ENCODE measurements at regions not wholly inside any gene's neighbourhood (a gene's known extent, or its start where the extent isn't known, plus 50 kb on each side); places are given as distances from the start of the nearest gene placed in this dataset.

- H2AFZ ChIP-seq (ENCODE audit: low read length, unreplicated experiment) = no peak overlapping the region
- no peak overlapping the region for H3K27ac ChIP-seq (ENCODE audit: low read depth, low read length)
- no peaks in the 10 kb centered on the region for H3K36me3 ChIP-seq (ENCODE audit: insufficient read depth, low read length)
- H3K4me3 ChIP-seq (ENCODE audit: low read depth, low read length) = no peak overlapping the region
- peaks cover 2% of the 10 kb centered on the region; the same call in 1 of the 2 replicates for H3K27me3 ChIP-seq (ENCODE audit: insufficient read depth, low read length)
- H3K79me2 ChIP-seq (ENCODE audit: control insufficient read depth, insufficient read depth, low read length, unreplicated experiment) = no peaks in the 10 kb centered on the region
- H3K4me1 ChIP-seq (ENCODE audit: control insufficient read depth, insufficient read depth, low read length, unreplicated experiment) = peaks cover 4% of the 10 kb centered on the region
These were observed 116.9 kb upstream of the C3orf80 start for GRCh38 chr3:160108362-160108761.

GRCh38 chr3:160112481-160112880 lies 112.7 kb upstream of the C3orf80 start:
- Histone ChIP-seq H3K27ac (ENCODE audit: low read depth, low read length) (no peak overlapping the region), H3K79me2 (ENCODE audit: control insufficient read depth, insufficient read depth, low read length, unreplicated experiment) (no peaks in the 10 kb centered on the region), H3K4me1 (ENCODE audit: control insufficient read depth, insufficient read depth, low read length, unreplicated experiment) (peaks cover 4% of the 10 kb centered on the region), H3K4me3 (ENCODE audit: low read depth, low read length) (no peak overlapping the region), H2AFZ (ENCODE audit: low read length, unreplicated experiment) (no peak overlapping the region), H3K36me3 (ENCODE audit: insufficient read depth, low read length) (no peaks in the 10 kb centered on the region), H3K27me3 (ENCODE audit: insufficient read depth, low read length) (peaks cover 3% of the 10 kb centered on the region; the same call in 1 of the 2 replicates)

GRCh38 chr3:160112996-160113395 lies 112.2 kb upstream of the C3orf80 start:
- H3K36me3 ChIP-seq (ENCODE audit: insufficient read depth, low read length) = no peaks in the 10 kb centered on the region
- H3K4me3 ChIP-seq (ENCODE audit: low read depth, low read length) = no peak overlapping the region
- H2AFZ ChIP-seq (ENCODE audit: low read length, unreplicated experiment) = no peak overlapping the region
- no peak overlapping the region for H3K27ac ChIP-seq (ENCODE audit: low read depth, low read length)
- no peaks in the 10 kb centered on the region for H3K79me2 ChIP-seq (ENCODE audit: control insufficient read depth, insufficient read depth, low read length, unreplicated experiment)
- H3K4me1 ChIP-seq (ENCODE audit: control insufficient read depth, insufficient read depth, low read length, unreplicated experiment) = peaks cover 4% of the 10 kb centered on the region
- H3K27me3 ChIP-seq (ENCODE audit: insufficient read depth, low read length) = peaks cover 3% of the 10 kb centered on the region; the same call in 1 of the 2 replicates

- Histone ChIP-seq H3K27ac (ENCODE audit: low read depth, low read length) (no peak overlapping the region), H3K79me2 (ENCODE audit: control insufficient read depth, insufficient read depth, low read length, unreplicated experiment) (no peaks in the 10 kb centered on the region), H3K4me3 (ENCODE audit: low read depth, low read length) (no peak overlapping the region), H2AFZ (ENCODE audit: low read length, unreplicated experiment) (no peak overlapping the region), H3K27me3 (ENCODE audit: insufficient read depth, low read length) (peaks cover 3% of the 10 kb centered on the region; the same call in 1 of the 2 replicates), H3K36me3 (ENCODE audit: insufficient read depth, low read length) (no peaks in the 10 kb centered on the region), H3K4me1 (ENCODE audit: control insufficient read depth, insufficient read depth, low read length, unreplicated experiment) (peaks cover 4% of the 10 kb centered on the region)
These were observed 110.7 kb upstream of the C3orf80 start for GRCh38 chr3:160114355-160114995.

GRCh38 chr3:160115387-160115786 lies 109.8 kb upstream of the C3orf80 start:
- Histone ChIP-seq H3K79me2 (ENCODE audit: control insufficient read depth, insufficient read depth, low read length, unreplicated experiment) (no peaks in the 10 kb centered on the region), H3K27ac (ENCODE audit: low read depth, low read length) (no peak overlapping the region), H3K4me3 (ENCODE audit: low read depth, low read length) (no peak overlapping the region), H2AFZ (ENCODE audit: low read length, unreplicated experiment) (no peak overlapping the region), H3K4me1 (ENCODE audit: control insufficient read depth, insufficient read depth, low read length, unreplicated experiment) (peaks cover 4% of the 10 kb centered on the region), H3K36me3 (ENCODE audit: insufficient read depth, low read length) (no peaks in the 10 kb centered on the region), H3K27me3 (ENCODE audit: insufficient read depth, low read length) (peaks cover 3% of the 10 kb centered on the region; the same call in 1 of the 2 replicates)

GRCh38 chr3:160124224-160124623 lies 101.0 kb upstream of the C3orf80 start:
- Histone ChIP-seq H3K4me3 (ENCODE audit: low read depth, low read length) (no peak overlapping the region), H3K36me3 (ENCODE audit: insufficient read depth, low read length) (no peaks in the 10 kb centered on the region), H2AFZ (ENCODE audit: low read length, unreplicated experiment) (no peak overlapping the region), H3K4me1 (ENCODE audit: control insufficient read depth, insufficient read depth, low read length, unreplicated experiment) (peaks cover 24% of the 10 kb centered on the region), H3K27ac (ENCODE audit: low read depth, low read length) (no peak overlapping the region), H3K27me3 (ENCODE audit: insufficient read depth, low read length) (no peaks in the 10 kb centered on the region), H3K79me2 (ENCODE audit: control insufficient read depth, insufficient read depth, low read length, unreplicated experiment) (no peaks in the 10 kb centered on the region)

- Histone ChIP-seq H3K79me2 (ENCODE audit: control insufficient read depth, insufficient read depth, low read length, unreplicated experiment) (no peaks in the 10 kb centered on the region), H3K27ac (ENCODE audit: low read depth, low read length) (no peak overlapping the region; the same call in 1 of the 2 replicates), H3K36me3 (ENCODE audit: insufficient read depth, low read length) (no peaks in the 10 kb centered on the region), H2AFZ (ENCODE audit: low read length, unreplicated experiment) (no peak overlapping the region), H3K27me3 (ENCODE audit: insufficient read depth, low read length) (no peaks in the 10 kb centered on the region), H3K4me3 (ENCODE audit: low read depth, low read length) (no peak overlapping the region), H3K4me1 (ENCODE audit: control insufficient read depth, insufficient read depth, low read length, unreplicated experiment) (peaks cover 32% of the 10 kb centered on the region)
These were observed 100.0 kb upstream of the C3orf80 start for GRCh38 chr3:160125258-160125657.

GRCh38 chr3:160126051-160126450 lies 99.2 kb upstream of the C3orf80 start:
- Histone ChIP-seq H3K79me2 (ENCODE audit: control insufficient read depth, insufficient read depth, low read length, unreplicated experiment) (no peaks in the 10 kb centered on the region), H3K4me1 (ENCODE audit: control insufficient read depth, insufficient read depth, low read length, unreplicated experiment) (peaks cover 40% of the 10 kb centered on the region), H3K4me3 (ENCODE audit: low read depth, low read length) (no peak overlapping the region), H3K27ac (ENCODE audit: low read depth, low read length) (no peak overlapping the region), H3K27me3 (ENCODE audit: insufficient read depth, low read length) (no peaks in the 10 kb centered on the region), H2AFZ (ENCODE audit: low read length, unreplicated experiment) (no peak overlapping the region), H3K36me3 (ENCODE audit: insufficient read depth, low read length) (no peaks in the 10 kb centered on the region)

- no peaks in the 10 kb centered on the region for H3K79me2 ChIP-seq (ENCODE audit: control insufficient read depth, insufficient read depth, low read length, unreplicated experiment)
- H3K27me3 ChIP-seq (ENCODE audit: insufficient read depth, low read length) = no peaks in the 10 kb centered on the region
- H2AFZ ChIP-seq (ENCODE audit: low read length, unreplicated experiment) = no peak overlapping the region
- H3K4me3 ChIP-seq (ENCODE audit: low read depth, low read length) = no peak overlapping the region
- H3K36me3 ChIP-seq (ENCODE audit: insufficient read depth, low read length) = no peaks in the 10 kb centered on the region
- H3K4me1 ChIP-seq (ENCODE audit: control insufficient read depth, insufficient read depth, low read length, unreplicated experiment) = peaks cover 45% of the 10 kb centered on the region
- no peak overlapping the region for H3K27ac ChIP-seq (ENCODE audit: low read depth, low read length)
These were observed 98.5 kb upstream of the C3orf80 start for GRCh38 chr3:160126761-160127160.

GRCh38 chr3:160127308-160127707 lies 97.9 kb upstream of the C3orf80 start:
- peaks cover 45% of the 10 kb centered on the region for H3K4me1 ChIP-seq (ENCODE audit: control insufficient read depth, insufficient read depth, low read length, unreplicated experiment)

GRCh38 chr3:160128056-160128455 lies 97.2 kb upstream of the C3orf80 start:
- Histone ChIP-seq H3K27me3 (ENCODE audit: insufficient read depth, low read length) (no peaks in the 10 kb centered on the region), H3K4me1 (ENCODE audit: control insufficient read depth, insufficient read depth, low read length, unreplicated experiment) (peaks cover 45% of the 10 kb centered on the region)

More at GRCh38 chr3:160127308-160127707, 97.9 kb upstream of the C3orf80 start:
- no peaks in the 10 kb centered on the region for H3K79me2 ChIP-seq (ENCODE audit: control insufficient read depth, insufficient read depth, low read length, unreplicated experiment)
- H3K27me3 ChIP-seq (ENCODE audit: insufficient read depth, low read length) = no peaks in the 10 kb centered on the region
- no peak overlapping the region for H3K27ac ChIP-seq (ENCODE audit: low read depth, low read length)
- no peak overlapping the region for H2AFZ ChIP-seq (ENCODE audit: low read length, unreplicated experiment)
- no peaks in the 10 kb centered on the region for H3K36me3 ChIP-seq (ENCODE audit: insufficient read depth, low read length)
- H3K4me3 ChIP-seq (ENCODE audit: low read depth, low read length) = no peak overlapping the region

More at GRCh38 chr3:160128056-160128455, 97.2 kb upstream of the C3orf80 start:
- H3K79me2 ChIP-seq (ENCODE audit: control insufficient read depth, insufficient read depth, low read length, unreplicated experiment) = no peaks in the 10 kb centered on the region
- H2AFZ ChIP-seq (ENCODE audit: low read length, unreplicated experiment) = no peak overlapping the region
- no peaks in the 10 kb centered on the region for H3K36me3 ChIP-seq (ENCODE audit: insufficient read depth, low read length)
- no peak overlapping the region for H3K27ac ChIP-seq (ENCODE audit: low read depth, low read length)
- no peak overlapping the region for H3K4me3 ChIP-seq (ENCODE audit: low read depth, low read length)

Measured in ACC112 (cell line).